LNCaP clone FGC (cell line): ENCODE measurements at regions not wholly inside any gene's neighbourhood (a gene's known extent, or its start where the extent isn't known, plus 50 kb on each side); places are given as distances from the start of the nearest gene placed in this dataset.

ENCODE experiments used
- DNase-seq: peaks from one replicate; pipeline ENCODE4 v3.0.0-alpha.2; 2011; ENCODE audit warnings: low read depth
- H3K4me3 ChIP-seq: 2 replicates; pipeline ENCODE4 v1.5.1; 2011; ENCODE audit warnings: mild to moderate bottlenecking, low read depth, low read length, control low read depth
- TF ChIP-seq, protein P1 (sequence below): IDR thresholded peaks from 2 replicates; pipeline ENCODE4 v1.5.1; 2012; ENCODE audit warnings: mild to moderate bottlenecking; ENCODE audit not compliant: control insufficient read depth, insufficient read depth; ENCODE audit errors: extremely low read depth

DNA sequence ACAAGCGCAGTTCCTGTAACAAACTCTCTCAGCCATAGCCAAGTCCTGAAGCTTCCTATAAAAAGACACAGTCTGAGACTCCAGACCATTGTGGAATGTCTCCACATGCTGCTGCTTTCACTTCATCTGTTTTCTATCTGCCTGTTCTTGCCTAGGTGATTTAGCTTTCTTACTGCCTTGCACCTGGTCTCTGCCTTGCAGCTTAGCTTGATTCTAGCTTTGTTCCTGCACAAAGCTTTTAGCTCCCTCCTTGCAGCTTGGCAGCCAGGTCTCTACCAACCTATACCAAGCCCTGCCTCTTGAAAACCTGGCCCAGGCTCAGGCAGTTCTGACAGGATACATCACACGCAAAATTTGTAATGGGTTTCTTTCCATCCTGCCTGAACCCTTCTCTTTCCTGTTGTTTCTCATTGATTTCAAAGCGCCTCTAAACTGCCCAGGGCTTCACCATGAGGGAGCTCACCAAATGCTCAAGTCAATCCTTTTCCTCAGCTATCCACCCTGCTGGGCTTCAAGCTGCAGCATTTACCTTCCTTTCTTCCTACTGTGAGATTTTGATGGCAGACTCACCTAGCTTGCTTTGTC is 941.3 kb upstream of the NXPH2 start:
- H3K4me3 ChIP-seq = no peak overlapping the region
- DNase-seq = no peak
- TF ChIP-seq, protein P1, sequence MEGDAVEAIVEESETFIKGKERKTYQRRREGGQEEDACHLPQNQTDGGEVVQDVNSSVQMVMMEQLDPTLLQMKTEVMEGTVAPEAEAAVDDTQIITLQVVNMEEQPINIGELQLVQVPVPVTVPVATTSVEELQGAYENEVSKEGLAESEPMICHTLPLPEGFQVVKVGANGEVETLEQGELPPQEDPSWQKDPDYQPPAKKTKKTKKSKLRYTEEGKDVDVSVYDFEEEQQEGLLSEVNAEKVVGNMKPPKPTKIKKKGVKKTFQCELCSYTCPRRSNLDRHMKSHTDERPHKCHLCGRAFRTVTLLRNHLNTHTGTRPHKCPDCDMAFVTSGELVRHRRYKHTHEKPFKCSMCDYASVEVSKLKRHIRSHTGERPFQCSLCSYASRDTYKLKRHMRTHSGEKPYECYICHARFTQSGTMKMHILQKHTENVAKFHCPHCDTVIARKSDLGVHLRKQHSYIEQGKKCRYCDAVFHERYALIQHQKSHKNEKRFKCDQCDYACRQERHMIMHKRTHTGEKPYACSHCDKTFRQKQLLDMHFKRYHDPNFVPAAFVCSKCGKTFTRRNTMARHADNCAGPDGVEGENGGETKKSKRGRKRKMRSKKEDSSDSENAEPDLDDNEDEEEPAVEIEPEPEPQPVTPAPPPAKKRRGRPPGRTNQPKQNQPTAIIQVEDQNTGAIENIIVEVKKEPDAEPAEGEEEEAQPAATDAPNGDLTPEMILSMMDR = no peak

DNA sequence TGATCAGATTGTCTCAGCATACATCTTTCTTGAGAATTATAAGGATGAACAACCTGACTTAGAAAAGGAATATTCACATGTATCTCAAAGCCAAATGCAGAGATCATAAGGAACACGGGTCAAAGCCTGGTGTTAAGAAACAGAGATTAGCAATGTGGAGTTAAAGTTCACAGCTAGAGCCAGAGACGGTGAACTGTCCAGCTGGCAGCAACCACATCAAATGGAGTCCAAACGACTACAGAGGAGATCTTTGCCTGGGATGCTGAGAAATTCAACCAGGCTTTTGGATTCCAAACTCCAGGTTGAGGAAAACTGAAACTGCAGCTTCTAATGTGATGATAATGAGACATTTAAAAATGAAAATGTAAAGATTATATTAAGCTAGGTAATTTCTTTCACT is 939.9 kb upstream of the NXPH2 start:
- no peak overlapping the region for H3K4me3 ChIP-seq
- TF ChIP-seq, protein P1 = no peak

DNA sequence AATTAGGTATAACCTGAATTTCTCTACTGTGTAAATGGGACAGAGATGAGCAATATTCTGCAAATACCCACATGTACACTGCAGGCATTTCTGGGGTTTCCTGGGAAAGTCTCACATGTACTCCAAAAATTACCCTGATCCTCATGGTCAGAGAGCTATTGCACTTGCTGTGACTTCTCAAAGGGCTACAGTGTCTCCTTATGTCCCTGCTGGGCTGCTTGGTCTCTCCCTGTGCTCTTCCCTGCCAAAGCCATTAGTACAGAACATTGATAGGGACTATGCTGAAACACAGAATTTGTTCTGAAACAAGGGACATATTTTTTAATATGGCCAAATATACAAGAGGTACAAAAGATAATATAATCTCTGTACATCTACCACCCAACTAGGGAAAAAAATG is 924.4 kb upstream of the NXPH2 start:
- no peak overlapping the region for H3K4me3 ChIP-seq
- no peak for DNase-seq
- TF ChIP-seq, protein P1 = no peak

More for the DNA sequence above, 939.9 kb upstream of the NXPH2 start:
- DNase-seq = no peak

DNA sequence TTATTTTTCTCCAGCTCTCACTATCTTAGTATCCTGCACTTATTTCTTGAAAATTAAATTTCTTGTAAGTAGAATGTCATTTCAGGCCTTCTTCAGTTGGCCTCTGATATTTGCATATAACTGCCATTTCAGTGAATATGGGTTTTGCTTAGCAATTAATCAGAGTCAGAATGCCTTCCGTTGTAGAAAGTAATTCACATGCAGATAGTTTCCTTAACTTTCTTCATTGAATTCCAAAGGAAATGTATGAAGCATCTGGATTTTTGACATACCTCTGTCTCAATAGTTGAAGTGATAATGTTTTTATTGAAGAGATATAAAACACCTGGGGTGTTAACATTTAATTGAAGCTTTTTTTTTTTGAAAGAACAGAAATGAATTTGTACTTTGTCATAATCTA is 914.1 kb upstream of the NXPH2 start:
- H3K4me3 ChIP-seq = no peak overlapping the region
- DNase-seq = no peak
- TF ChIP-seq, protein P1 = no peak

DNA sequence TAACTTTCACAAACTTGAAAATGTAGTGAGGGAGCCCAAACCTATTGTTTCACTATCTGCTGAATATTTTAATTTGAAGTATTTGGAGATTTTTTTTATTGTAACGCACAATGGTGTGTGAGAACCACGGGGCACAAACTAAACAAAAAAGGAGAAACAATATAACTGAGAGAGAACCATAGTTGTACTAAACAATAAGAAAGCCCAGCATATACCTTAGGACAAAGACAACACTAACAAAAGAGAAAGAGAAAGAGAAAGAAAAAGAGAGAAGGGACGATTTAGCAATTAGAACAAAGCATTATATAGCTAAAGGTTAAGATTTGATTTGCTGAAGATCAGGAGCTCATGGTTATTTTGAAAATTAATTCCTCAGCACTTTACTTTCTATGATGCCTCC is 906.0 kb upstream of the NXPH2 start:
- TF ChIP-seq, protein P1 = no peak
- H3K4me3 ChIP-seq = no peak overlapping the region
- no peak for DNase-seq

DNA sequence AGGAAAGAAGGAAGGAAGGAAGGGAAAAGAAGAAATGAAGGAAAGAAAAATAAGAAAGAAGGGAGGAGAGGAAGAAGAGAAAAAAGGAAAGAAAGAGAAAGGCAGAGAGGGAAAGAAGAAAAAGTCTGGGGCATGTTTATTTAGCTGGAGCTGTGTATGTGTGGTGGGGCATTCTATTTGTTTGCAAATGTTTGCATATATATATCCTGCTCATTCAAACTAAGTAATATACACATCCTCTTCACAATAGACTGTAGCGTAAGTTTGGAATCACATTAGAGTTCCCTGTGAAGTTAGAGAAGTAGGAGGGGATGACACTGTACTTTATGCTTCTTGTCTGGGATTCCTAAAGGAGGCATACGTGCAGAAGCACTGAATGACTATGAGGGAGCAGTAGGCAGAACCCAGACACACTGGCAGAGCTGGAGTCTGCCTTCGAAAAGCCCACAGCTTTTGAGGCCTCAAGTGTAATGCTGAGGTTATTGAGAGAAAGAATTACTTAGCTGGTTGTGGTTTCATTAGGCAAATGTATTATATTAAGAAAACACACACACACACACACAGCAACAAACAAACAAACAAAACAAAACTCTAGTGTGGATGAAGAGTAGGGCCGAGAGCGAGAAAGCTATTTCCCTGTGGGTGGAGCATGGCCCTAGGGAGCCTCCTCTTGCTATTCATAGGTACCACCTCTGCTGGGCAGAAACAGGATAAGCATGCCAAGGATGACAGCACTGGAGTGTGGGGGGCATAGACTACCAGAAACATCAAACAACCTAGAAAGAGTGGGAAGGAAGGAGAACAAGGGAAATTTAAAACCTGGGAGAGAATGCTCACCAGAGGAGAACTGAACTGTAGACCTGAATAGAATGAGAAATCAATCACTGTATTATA is 905.1 kb upstream of the NXPH2 start:
- no peak for DNase-seq

More for the DNA sequence above, 905.1 kb upstream of the NXPH2 start:
- TF ChIP-seq, protein P1 = no peak
- no peak overlapping the region for H3K4me3 ChIP-seq
